GM12878 (cell line): ENCODE measurements at regions not wholly inside any gene's neighbourhood (a gene's known extent, or its start where the extent isn't known, plus 50 kb on each side); places are given as distances from the start of the nearest gene placed in this dataset.

ENCODE experiments used
- CHD4 ChIP-seq: fragments of 200-600 bp; sonication (generic); IDR thresholded peaks from 2 replicates; pipeline ENCODE4 v1.6.1; 2016; ENCODE audit warnings: mild to moderate bottlenecking
- EZH2 ChIP-seq: IDR thresholded peaks from 2 replicates; pipeline ENCODE4 v1.6.1; 2012; ENCODE audit warnings: low read depth, mild to moderate bottlenecking, control low read depth, inconsistent platforms, low read length, borderline replicate concordance; ENCODE audit not compliant: control insufficient read depth
- FOS ChIP-seq: IDR thresholded peaks from 3 replicates; pipeline ENCODE4 v1.6.1; 2011; ENCODE audit warnings: borderline replicate concordance; ENCODE audit not compliant: insufficient read length; ENCODE audit errors: extremely low read depth
- GATAD2B ChIP-seq: fragments of 450-650 bp; conservative IDR thresholded peaks from 2 replicates; pipeline ENCODE4 v1.6.1; 2017; ENCODE audit warnings: low read depth, mild to moderate bottlenecking, moderate library complexity
- NFYA ChIP-seq: IDR thresholded peaks from 2 replicates; pipeline ENCODE4 v1.6.1; 2011; ENCODE audit warnings: low read depth, mild to moderate bottlenecking, low read length, improper control_type of control experiment, borderline replicate concordance
- PAX8 ChIP-seq: fragments of 450-650 bp; IDR thresholded peaks from 2 replicates; pipeline ENCODE4 v1.6.1; 2017; ENCODE audit warnings: mild to moderate bottlenecking, moderate library complexity
- RFX5 ChIP-seq: IDR thresholded peaks from 2 replicates; pipeline ENCODE4 v1.6.1; 2011; ENCODE audit warnings: low read depth, low read length, improper control_type of control experiment
- SIX5 ChIP-seq: IDR thresholded peaks from 2 replicates; pipeline ENCODE4 v1.6.1; 2011; ENCODE audit warnings: mild to moderate bottlenecking, low read depth, low read length, moderate library complexity; ENCODE audit not compliant: severe bottlenecking
- YBX1 ChIP-seq: fragments of 450-650 bp; IDR thresholded peaks from 2 replicates; pipeline ENCODE4 v1.6.1; 2016; ENCODE audit warnings: antibody characterized with exemption
- TF ChIP-seq, protein P1 (sequence below), 3 experiments: IDR thresholded peaks in 2 of 3; conservative IDR thresholded peaks in 1 of 3; 2 replicates each; pipeline ENCODE4 v1.5.1; 2011; ENCODE audit warnings: low read depth in 3 of 3, low read length in 3 of 3, mild to moderate bottlenecking in 3 of 3, control low read depth in 2 of 3, moderate library complexity in 2 of 3, inconsistent platforms in 1 of 3, mixed read lengths in 1 of 3; ENCODE audit not compliant: control insufficient read depth in 2 of 3, insufficient read depth in 1 of 3; ENCODE audit errors: extremely low read depth in 1 of 3
- TF ChIP-seq, protein P2 (sequence below): IDR thresholded peaks from 2 replicates; pipeline ENCODE4 v1.6.1; 2012; ENCODE audit warnings: mild to moderate bottlenecking, low read depth, low read length

DNA sequence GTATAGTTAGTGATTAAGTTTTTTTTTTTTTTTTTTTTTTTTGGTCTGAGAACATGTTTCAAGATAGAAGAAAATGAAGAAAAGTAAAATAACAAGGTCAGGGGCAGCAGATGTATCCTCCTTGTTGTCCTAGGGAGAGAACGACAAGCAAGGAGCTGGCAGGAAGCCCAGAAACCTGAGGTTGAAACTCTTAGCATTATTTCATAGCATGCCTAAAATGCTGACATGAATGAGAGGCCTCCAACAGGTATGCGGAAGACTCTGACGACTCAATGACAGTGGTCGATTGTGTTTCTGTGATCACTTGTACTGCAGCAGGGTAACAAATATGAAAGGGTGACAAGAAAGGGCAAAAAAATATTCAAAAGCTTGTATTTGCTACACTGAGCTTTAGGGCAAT is 415.9 kb downstream of the PLA2G4A start:
- TF ChIP-seq, protein P1, sequence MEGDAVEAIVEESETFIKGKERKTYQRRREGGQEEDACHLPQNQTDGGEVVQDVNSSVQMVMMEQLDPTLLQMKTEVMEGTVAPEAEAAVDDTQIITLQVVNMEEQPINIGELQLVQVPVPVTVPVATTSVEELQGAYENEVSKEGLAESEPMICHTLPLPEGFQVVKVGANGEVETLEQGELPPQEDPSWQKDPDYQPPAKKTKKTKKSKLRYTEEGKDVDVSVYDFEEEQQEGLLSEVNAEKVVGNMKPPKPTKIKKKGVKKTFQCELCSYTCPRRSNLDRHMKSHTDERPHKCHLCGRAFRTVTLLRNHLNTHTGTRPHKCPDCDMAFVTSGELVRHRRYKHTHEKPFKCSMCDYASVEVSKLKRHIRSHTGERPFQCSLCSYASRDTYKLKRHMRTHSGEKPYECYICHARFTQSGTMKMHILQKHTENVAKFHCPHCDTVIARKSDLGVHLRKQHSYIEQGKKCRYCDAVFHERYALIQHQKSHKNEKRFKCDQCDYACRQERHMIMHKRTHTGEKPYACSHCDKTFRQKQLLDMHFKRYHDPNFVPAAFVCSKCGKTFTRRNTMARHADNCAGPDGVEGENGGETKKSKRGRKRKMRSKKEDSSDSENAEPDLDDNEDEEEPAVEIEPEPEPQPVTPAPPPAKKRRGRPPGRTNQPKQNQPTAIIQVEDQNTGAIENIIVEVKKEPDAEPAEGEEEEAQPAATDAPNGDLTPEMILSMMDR (IDR thresholded peaks at IDR 0.05 in 2 of 3, conservative IDR thresholded peaks at IDR 0.05 in 1 of 3; ENCODE audit: control insufficient read depth in 2 of 3, extremely low read depth in 1 of 3, insufficient read depth in 1 of 3, low read depth in 3 of 3, low read length in 3 of 3): no peak
- TF ChIP-seq CHD4: no peak
- TF ChIP-seq, protein P2, sequence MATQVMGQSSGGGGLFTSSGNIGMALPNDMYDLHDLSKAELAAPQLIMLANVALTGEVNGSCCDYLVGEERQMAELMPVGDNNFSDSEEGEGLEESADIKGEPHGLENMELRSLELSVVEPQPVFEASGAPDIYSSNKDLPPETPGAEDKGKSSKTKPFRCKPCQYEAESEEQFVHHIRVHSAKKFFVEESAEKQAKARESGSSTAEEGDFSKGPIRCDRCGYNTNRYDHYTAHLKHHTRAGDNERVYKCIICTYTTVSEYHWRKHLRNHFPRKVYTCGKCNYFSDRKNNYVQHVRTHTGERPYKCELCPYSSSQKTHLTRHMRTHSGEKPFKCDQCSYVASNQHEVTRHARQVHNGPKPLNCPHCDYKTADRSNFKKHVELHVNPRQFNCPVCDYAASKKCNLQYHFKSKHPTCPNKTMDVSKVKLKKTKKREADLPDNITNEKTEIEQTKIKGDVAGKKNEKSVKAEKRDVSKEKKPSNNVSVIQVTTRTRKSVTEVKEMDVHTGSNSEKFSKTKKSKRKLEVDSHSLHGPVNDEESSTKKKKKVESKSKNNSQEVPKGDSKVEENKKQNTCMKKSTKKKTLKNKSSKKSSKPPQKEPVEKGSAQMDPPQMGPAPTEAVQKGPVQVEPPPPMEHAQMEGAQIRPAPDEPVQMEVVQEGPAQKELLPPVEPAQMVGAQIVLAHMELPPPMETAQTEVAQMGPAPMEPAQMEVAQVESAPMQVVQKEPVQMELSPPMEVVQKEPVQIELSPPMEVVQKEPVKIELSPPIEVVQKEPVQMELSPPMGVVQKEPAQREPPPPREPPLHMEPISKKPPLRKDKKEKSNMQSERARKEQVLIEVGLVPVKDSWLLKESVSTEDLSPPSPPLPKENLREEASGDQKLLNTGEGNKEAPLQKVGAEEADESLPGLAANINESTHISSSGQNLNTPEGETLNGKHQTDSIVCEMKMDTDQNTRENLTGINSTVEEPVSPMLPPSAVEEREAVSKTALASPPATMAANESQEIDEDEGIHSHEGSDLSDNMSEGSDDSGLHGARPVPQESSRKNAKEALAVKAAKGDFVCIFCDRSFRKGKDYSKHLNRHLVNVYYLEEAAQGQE: no peak
- TF ChIP-seq EZH2: no peak
- no peak for TF ChIP-seq GATAD2B
- TF ChIP-seq SIX5: no peak
- TF ChIP-seq FOS: no peak
- no peak for TF ChIP-seq NFYA
- TF ChIP-seq PAX8: no peak
- TF ChIP-seq RFX5: no peak
- no peak for TF ChIP-seq YBX1
